ENCODE measurements at regions not wholly inside any gene's neighbourhood (a gene's known extent, or its start where the extent isn't known, plus 50 kb on each side); places are given as distances from the start of the nearest gene placed in this dataset.

- no peak for DNase-seq (ENCODE audit: low read depth, low spot score)
- in situ Hi-C loops (cut with HindIII; ENCODE audit: low pct_unique_long_range_greater_than_20kb, low sequenced_read_pairs), result no loop called here
Observed at GRCh38 chr2:41981417-41981816, 66.4 kb upstream of the PKDCC start.

- in situ Hi-C loops (cut with HindIII; ENCODE audit: low pct_unique_long_range_greater_than_20kb, low sequenced_read_pairs), result no loop called here
Observed at GRCh38 chr2:41985573-41986095, 62.2 kb upstream of the PKDCC start.

GRCh38 chr2:41989501-41990180, 58.2 kb upstream of the PKDCC start:
- in situ Hi-C loops (cut with HindIII; ENCODE audit: low pct_unique_long_range_greater_than_20kb, low sequenced_read_pairs), result no loop called here
- DNase-seq (ENCODE audit: low read depth, low spot score), result no peak

More at GRCh38 chr2:41985573-41986095, 62.2 kb upstream of the PKDCC start:
- DNase-seq (ENCODE audit: low read depth, low spot score), result no peak

GRCh38 chr2:41990245-41990644, 57.6 kb upstream of the PKDCC start:
- DNase-seq (ENCODE audit: low read depth, low spot score), result no peak
- in situ Hi-C loops (cut with HindIII; ENCODE audit: low pct_unique_long_range_greater_than_20kb, low sequenced_read_pairs), result no loop called here

- in situ Hi-C loops (cut with HindIII; ENCODE audit: low pct_unique_long_range_greater_than_20kb, low sequenced_read_pairs), result no loop called here
- DNase-seq (ENCODE audit: low read depth, low spot score), result no peak
Observed at GRCh38 chr2:41990688-41991087, 57.1 kb upstream of the PKDCC start.

- in situ Hi-C loops (cut with HindIII; ENCODE audit: low pct_unique_long_range_greater_than_20kb, low sequenced_read_pairs), result no loop called here
- no peak for DNase-seq (ENCODE audit: low read depth, low spot score)
Observed at GRCh38 chr2:41992056-41992642, 55.7 kb upstream of the PKDCC start.

- in situ Hi-C loops (cut with HindIII; ENCODE audit: low pct_unique_long_range_greater_than_20kb, low sequenced_read_pairs), result no loop called here
- DNase-seq (ENCODE audit: low read depth, low spot score), result no peak
Observed at GRCh38 chr2:41992671-41993434, 55.0 kb upstream of the PKDCC start.

- in situ Hi-C loops (cut with HindIII; ENCODE audit: low pct_unique_long_range_greater_than_20kb, low sequenced_read_pairs), result no loop called here
- DNase-seq (ENCODE audit: low read depth, low spot score), result no peak
Observed at GRCh38 chr2:41993435-41993925, 54.3 kb upstream of the PKDCC start.

GRCh38 chr2:41994233-41994637, 53.6 kb upstream of the PKDCC start:
- DNase-seq (ENCODE audit: low read depth, low spot score), result no peak
- in situ Hi-C loops (cut with HindIII; ENCODE audit: low pct_unique_long_range_greater_than_20kb, low sequenced_read_pairs), result no loop called here

- in situ Hi-C loops (cut with HindIII; ENCODE audit: low pct_unique_long_range_greater_than_20kb, low sequenced_read_pairs), result no loop called here
- no peak for DNase-seq (ENCODE audit: low read depth, low spot score)
Observed at GRCh38 chr2:41994661-41995060, 53.2 kb upstream of the PKDCC start.

GRCh38 chr2:41997561-41997960, 50.3 kb upstream of the PKDCC start:
- DNase-seq (ENCODE audit: low read depth, low spot score), result no peak
- in situ Hi-C loops (cut with HindIII; ENCODE audit: low pct_unique_long_range_greater_than_20kb, low sequenced_read_pairs), result no loop called here

Small RNA genes in the stretch of these regions (small RNA-seq; reads per million reads assigned to genes)
- gene RF00019 (0 reads per million in 2 experiments), gene RNU4-63P (0 reads per million in 2 experiments)
